NCI-H2227 (cell line): ENCODE measurements at regions not wholly inside any gene's neighbourhood (a gene's known extent, or its start where the extent isn't known, plus 50 kb on each side); places are given as distances from the start of the nearest gene placed in this dataset.

Source experiments
- DNase-seq: peaks from one replicate; lab custom pipeline; 2025; ENCODE audit not compliant: unreplicated experiment; lab: John Stamatoyannopoulos, UW

GRCh38 chr2:204176306-204176705 is 239.7 kb downstream of the ICOS start:
- no peak for DNase-seq

DNA sequence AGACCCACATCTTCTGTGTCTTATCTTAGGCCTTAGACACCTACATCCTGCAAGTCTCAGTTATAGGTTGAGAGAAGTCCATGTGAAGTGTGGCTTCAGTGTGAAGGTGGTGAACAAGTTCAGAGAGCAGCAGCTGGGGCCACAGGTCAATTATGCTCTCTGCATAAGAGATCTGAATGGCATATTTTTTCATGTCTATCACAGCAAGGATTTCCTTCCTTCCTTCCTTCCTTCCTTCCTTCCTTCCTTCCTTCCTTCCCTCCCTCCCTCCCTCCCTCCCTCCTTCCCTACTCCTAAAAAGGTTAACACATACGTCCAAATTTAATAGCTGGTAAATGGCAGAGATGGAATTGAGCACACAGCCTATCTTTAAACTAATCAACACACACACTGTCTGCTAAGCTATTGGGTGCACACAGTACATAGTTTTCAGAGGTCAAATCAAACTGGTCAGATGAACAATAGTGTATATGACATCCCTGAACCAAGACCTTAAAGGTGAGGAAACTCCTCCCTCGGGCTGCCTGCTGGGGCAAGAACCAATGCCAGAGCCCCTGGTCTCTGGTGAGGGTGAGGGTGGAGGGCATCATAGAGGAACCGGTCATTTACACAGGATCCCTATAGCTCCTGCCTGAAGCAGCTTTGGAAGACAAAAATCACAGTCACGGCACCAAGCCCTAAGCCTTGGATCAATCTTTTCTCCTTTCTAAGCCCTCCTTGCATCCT is 240.9 kb downstream of the ICOS start:
- DNase-seq, result no peak

- DNase-seq, result peak; percentile 30
Measured at GRCh38 chr2:204177977-204178522, 241.5 kb downstream of the ICOS start.

DNA sequence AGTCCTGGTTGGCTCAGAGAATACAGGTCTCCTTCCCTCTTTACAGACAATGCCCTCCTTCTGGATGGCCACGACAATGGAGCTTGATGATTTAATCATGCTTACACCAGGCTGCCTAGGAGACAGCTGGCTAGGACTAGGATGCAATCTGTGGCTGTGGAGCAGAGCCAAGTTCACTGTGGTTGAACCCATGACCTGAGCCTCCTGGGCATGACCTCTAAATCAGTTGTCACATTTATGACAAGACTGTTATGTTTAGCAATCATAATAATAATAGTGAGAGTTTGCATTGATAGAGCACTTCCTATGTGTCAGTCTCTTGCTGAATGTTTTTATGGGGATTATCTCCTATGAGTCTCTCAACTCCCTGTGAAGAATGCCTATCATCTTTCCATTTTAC is 244.1 kb downstream of the ICOS start:
- peak; percentile 47 for DNase-seq

- DNase-seq, result no peak
Measured at GRCh38 chr2:204183608-204184007, 247.0 kb downstream of the ICOS start.

- DNase-seq, result no peak
Measured at GRCh38 chr2:204184226-204184625, 247.7 kb downstream of the ICOS start.

GRCh38 chr2:204187229-204188083 is 250.9 kb downstream of the ICOS start:
- no peak for DNase-seq

GRCh38 chr2:204191574-204191973 is 255.0 kb downstream of the ICOS start:
- DNase-seq, result no peak

- DNase-seq, result no peak
Measured at GRCh38 chr2:204195498-204195897, 258.9 kb downstream of the ICOS start.

- DNase-seq, result no peak
Measured at GRCh38 chr2:204197336-204198005, 260.9 kb downstream of the ICOS start.

DNA sequence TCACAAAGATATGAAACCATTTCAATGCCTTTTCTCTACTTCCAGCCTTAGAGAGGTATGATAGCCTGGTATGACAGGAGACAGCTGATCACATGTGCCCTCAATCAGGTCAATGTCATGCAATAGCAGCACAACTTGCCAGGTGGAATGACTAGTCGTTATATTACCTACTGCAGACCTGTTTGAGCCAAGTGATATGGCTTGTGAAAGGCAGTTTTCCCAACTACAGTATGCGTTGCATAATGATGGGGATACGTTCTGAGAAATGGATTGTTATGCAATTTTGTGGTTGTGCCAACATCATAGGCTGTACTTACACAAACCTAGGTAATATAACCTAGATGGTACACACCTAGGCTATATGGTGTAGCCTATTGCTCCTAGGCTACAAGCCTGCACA is 262.8 kb downstream of the ICOS start:
- DNase-seq, result no peak

DNA sequence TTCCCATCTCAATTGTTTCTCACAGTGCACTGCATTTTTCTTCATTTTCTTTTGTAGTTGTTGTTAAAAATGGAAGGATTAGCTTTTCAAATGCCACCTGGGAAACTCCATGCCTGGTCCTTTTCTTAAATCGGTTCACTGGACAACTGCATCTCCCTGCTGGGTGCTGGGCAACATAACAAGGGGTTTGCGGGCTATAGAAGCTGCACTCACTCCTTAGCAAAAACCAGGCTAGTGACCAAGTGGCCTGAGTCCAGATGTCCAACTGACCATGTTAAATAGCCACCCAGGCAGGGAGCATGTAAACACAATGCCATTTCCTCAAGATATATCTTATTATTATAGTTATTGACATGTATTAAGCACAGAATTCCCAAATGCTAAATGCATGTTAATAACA is 264.9 kb downstream of the ICOS start:
- no peak for DNase-seq

DNA sequence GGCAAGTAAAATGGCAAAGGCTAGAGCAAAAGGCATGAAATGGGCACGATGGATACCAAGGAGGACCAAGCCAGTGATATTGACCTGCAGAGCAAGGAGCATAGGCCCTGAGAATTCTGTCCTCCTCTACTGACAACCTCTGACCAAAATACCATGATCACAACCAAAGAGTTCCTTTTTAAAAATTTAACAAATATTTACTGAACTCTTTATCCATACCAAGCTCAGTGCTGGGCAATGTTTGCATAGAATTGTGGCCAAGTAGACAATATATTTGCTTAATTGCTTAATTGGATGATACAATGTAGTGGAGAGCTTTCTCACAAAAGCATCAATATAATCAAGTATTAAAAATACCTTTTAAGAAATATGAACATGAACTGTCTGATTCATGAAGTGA is 265.7 kb downstream of the ICOS start:
- DNase-seq, result no peak

GRCh38 chr2:204203704-204204103 is 267.1 kb downstream of the ICOS start:
- no peak for DNase-seq

DNA sequence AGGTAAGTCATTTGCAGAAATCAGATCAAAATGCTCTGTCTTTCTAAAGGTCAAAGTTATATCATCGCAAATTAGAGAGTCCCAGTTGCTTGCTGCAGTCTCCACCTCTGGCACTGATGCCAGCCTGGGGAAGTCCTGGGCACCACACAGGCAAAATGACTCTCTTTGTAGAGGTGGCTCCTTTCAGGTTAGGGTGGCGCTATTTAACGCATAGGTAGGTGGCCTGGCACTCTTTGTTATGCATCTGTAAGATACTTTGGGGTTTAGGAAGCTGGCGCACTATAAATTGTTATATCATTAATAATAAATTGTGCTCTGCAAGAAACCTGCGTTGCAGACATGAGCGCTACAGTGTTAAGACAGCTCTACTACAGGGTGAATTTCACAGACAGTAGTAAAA is 268.5 kb downstream of the ICOS start:
- DNase-seq, result no peak

DNA sequence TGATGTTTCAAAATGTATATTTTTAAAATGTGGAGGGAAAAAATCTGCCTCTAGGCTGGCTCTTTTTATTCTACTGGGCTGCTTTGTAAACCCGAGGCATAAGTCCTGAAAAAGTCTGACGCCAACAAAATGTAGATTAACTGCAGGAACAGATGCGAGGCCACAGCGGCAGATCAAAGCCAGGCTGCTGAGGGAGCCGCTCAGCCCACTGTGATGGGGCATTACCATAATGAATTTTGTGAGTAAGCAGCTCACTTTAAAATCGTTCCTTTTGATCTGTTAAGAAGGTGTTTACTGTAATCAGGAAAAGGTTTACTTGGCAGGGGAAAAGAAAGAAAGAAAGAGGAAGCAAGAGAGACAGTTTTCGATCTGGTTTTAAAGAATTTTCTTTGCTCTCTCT is 269.0 kb downstream of the ICOS start:
- no peak for DNase-seq

DNA sequence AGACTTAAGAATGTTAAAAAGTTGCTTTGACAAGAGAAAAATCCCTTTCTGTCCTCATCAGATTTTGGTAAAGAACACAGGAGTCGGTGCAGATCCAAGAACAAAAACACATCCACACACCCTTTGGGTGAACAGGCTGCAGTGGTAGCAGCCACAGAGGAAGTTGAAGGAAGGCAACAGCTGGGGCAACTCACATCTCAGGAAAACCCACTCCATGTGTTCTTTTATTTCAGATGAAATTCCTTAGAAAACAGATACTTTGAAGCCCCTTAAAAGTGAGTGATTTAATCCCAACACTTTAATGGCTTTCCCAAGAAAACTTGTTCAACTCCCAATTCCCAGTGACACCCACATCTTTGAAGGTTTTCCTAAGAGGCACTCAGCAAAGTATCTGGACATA is 271.3 kb downstream of the ICOS start:
- no peak for DNase-seq

- DNase-seq, result no peak
Measured at GRCh38 chr2:204213588-204213987, 277.0 kb downstream of the ICOS start.

DNA sequence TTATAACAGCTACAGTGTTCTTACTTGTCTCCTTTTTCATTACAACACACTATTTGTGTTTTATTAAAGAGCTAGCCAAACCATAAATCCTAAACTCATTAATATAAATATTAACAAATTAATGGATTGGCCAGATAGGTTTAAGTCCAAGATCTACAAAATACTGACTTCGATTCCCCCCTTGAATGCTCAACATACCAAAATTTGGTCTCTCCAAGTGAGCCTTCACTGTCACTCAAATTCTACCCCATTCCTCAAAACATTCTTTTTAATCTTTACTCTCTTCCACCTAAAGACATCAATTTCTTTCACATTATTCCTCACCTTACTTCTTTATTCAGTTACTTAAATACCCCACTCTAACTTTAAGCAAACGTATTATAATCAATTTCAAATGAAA is 281.5 kb downstream of the ICOS start:
- DNase-seq, result no peak

DNA sequence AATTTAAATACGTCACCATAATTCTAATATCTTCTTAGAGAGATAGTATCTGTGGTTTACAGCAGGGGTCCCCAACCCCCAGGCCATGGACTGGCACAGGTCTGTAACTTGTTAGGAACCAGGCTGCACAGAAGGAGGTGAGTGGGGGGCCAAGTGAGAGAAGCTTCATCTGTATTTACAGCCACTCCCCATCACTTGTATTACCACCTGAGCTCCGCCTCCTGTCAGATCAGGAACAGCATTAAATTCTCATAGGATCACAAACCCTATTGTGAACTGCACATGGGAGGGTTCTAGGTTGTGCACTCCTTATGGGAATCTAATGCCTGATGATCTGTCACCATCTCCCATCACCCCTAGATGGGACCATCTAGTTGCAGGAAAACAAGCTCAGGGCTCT is 282.6 kb downstream of the ICOS start:
- DNase-seq, result no peak

- DNase-seq, result no peak
Measured at GRCh38 chr2:204220896-204221295, 284.3 kb downstream of the ICOS start.

DNA sequence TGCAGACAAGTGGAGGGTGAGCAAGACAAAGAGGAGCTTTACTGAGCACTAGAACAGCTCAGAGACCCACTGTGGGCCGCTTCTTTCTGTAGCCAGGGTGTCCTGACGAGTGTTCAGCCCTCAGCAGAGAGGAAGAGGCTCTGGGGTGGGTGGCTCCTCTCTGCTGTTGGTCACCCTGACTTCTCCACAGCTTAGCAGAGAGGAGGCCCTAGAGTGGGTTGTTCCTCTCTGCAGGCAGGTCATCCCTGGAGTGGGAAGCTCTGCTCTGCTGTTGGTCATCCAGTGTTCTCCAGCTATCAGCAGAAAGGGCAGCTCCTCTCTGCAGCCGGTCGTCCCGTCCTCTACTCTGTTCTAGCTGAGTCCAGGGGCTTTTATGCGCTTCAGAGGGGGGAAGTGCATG is 286.5 kb downstream of the ICOS start:
- DNase-seq, result no peak
